IPS-11a (cell line): ENCODE measurements at regions not wholly inside any gene's neighbourhood (a gene's known extent, or its start where the extent isn't known, plus 50 kb on each side); places are given as distances from the start of the nearest gene placed in this dataset.
"Not testable (repeated sequence)": the region's sequence is repeated elsewhere in the genome, so short reads cannot be mapped to it uniquely, and the experiment has no call there.

ENCODE experiments used
- H3K4me3 ChIP-seq: one replicate; pipeline ENCODE4 v1.5.1; 2013; ENCODE audit warnings: low read depth, low read length, control low read depth

- H3K4me3 ChIP-seq = no peak overlapping the region
Observed at GRCh38 chr12:128083132-128083729, 183.7 kb upstream of the TMEM132C start.

DNA sequence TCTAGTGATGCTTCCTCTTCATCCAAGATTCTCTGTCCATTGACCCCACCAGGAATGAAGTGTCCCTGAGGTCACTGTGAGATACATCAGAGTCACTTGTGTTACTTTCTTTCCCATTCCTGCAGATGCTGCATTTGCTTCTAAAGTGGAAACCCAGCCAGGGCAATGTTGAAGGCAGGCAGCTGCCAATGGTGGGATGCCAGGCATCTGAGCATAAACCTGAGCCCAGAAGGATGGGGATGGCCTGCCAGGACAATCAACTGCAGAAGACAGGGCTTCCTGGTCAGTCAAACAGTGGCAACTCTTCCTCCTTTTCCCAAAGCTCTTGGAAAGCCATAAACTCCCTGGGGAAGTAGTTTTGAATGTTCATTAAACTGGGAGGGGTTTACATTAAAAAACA, 178.0 kb upstream of the TMEM132C start:
- H3K4me3 ChIP-seq = no peak overlapping the region

DNA sequence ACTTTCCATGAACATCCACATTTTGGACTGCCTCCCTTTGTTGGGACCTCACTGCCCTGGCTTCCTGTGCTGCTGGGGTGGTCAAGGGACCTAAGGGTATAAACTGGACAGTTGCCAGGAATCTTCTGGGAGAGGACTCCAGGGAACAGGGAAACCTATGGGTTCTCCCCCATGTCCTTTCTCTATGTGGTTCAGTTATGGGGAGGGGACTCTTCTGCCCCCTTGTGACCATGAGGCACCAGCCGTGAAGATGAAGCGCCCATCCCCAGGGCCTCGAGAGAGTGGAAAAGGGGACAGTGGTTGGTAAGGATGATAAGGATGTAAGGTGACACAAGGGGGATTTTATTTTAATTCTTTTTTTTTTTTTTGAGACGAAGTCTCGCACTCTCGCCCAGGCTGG, 177.0 kb upstream of the TMEM132C start:
- no peak overlapping the region for H3K4me3 ChIP-seq

DNA sequence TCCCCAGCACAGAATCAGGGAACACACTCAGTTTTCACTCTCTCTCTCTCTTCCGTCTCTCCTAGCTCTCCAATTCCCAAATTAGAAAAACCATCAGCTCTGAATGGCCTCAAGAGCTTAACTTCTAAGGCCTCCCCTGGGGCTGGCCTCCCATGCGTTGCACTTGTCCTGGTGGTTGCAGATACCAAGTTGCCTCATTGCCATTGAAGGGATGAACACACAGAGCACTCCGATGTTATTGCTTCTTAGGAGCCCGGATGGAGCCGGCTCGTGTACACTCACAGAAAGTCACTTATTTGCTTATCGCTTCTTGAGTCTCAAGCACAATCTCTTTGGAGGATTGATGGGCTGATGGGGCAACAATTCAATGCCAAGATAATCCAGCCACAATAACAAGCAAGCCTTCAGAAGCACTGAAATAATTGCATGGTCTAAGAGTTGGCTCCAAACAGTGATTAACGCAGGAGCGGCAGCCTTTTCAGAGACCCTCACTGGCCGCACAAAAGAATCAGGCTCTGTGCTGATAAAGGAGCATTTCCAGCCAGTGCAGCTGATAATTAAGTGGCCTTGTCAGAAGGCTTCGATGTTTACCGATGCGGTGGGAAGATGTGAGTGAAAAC, 175.8 kb upstream of the TMEM132C start:
- no peak overlapping the region for H3K4me3 ChIP-seq

GRCh38 chr12:128091951-128092382, 175.0 kb upstream of the TMEM132C start:
- no peak overlapping the region for H3K4me3 ChIP-seq

GRCh38 chr12:128098730-128099129, 168.2 kb upstream of the TMEM132C start:
- no peak overlapping the region for H3K4me3 ChIP-seq

DNA sequence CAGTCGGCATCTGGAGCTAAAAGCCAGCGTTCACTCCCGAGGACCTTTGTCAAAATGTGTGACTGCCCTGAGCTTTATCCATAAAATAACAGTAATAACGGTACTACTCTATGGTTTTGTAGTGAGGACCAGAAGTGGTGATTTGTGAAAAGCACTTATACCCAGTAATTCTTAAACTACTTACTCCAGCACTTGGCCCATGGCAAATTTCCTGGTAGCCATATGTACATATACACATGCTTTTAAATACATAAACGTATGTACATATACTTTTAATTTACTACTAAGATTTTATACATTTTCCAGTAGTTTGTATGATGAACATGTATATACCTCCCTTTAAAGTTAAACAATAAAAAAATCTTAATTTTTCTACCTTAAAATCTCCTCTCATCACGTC, 163.8 kb upstream of the TMEM132C start:
- H3K4me3 ChIP-seq = no peak overlapping the region

GRCh38 chr12:128109236-128109635, 157.7 kb upstream of the TMEM132C start:
- no peak overlapping the region for H3K4me3 ChIP-seq

- no peak overlapping the region for H3K4me3 ChIP-seq
Observed at GRCh38 chr12:128109636-128110035, 157.3 kb upstream of the TMEM132C start.

- H3K4me3 ChIP-seq = no peak overlapping the region
Observed at GRCh38 chr12:128111333-128111732, 155.6 kb upstream of the TMEM132C start.

DNA sequence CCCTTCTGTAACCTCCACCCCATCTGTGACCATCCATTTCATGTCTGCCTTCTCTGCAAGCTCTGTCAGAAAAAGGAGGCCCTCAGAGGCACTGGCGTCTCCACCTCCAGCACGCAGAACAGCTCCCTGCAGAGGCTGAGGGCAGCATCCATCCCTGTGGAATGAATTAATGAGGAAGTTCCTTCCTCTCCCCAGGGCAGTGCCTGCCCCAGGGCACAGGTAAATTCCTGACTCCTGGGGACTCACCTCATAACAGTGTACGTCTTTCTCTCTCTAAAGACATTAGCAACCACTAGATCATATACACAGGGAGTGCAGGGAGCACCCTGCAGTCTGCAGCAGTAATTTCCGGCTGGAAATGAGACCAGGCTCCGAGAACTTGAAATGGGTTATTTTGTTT, 155.0 kb upstream of the TMEM132C start:
- H3K4me3 ChIP-seq = no peak overlapping the region

GRCh38 chr12:128113250-128113649, 153.7 kb upstream of the TMEM132C start:
- H3K4me3 ChIP-seq = not testable (repeated sequence)

DNA sequence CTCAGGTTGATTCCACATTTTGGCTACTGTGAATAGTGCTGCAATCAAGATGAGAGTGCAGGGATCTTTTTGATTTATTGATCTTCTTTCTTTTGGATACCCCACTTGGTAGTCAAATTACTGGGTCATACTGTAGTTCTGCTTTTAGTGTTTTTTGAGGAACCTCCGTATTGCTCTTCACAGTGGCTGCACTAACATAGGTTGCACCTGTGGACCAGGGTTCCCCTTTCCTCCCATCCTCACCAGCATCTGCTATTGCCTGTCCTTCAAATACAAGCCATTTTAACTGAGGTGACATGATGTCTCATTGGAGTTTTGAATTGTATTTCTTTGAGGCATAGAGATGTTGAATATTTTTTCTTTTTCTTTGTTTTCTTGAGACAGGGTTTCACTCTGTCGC, 152.5 kb upstream of the TMEM132C start:
- no peak overlapping the region for H3K4me3 ChIP-seq

DNA sequence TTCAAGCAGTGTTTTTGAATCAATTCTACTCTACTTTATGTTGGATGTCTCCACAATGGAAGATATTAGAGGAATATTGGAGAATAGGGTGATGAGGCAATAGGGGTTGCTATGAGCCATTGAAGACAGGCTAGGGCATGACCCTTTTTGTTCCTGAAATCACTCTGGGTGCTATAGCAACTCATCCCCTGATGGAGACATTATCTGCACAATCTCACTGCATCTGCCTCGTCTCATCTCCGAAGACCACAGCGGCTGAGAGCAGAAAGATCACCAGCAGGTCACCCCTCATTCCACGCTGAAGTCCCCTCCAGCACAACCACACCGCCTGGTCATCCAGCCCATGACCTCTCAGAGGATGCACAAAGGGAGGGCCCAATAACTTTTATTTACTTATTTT, 150.4 kb upstream of the TMEM132C start:
- no peak overlapping the region for H3K4me3 ChIP-seq

DNA sequence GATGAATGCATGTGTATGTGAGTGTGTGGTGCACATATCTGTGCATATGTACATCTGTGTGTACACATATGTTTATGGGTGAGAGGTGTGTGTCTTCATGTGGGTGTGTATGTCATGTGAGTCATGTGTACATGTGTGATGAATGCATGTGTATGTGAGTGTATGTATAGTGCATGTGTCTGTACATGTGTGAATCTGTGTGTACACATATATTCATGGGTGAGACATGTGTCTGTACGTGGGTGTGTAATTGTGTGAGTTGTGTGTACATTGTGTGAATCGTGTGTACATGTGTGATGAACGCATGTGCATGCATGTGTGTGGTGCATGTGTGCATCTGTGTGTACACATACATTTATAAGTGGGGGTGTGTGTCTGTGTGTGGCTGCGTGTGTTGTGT, 146.9 kb upstream of the TMEM132C start:
- no peak overlapping the region for H3K4me3 ChIP-seq

DNA sequence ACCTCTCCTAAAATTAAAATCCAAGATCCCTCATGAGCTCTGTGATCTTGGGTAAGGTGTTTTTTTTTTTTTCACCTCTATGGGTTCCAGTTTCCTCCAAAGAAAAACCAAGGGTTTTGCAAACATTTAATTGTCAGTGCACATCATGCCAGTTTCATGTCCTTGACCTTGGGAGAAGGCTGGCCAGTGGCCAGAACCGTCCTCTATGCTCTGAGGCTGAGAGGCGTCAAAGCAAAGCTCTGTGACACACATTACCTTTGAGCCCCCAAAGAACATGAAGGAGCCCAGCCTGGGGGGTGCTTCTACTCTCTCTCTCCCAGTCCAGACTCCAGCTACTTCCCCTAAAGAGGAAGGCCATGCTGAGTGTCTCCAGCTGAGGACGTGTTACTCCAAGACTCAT, 145.5 kb upstream of the TMEM132C start:
- no peak overlapping the region for H3K4me3 ChIP-seq

DNA sequence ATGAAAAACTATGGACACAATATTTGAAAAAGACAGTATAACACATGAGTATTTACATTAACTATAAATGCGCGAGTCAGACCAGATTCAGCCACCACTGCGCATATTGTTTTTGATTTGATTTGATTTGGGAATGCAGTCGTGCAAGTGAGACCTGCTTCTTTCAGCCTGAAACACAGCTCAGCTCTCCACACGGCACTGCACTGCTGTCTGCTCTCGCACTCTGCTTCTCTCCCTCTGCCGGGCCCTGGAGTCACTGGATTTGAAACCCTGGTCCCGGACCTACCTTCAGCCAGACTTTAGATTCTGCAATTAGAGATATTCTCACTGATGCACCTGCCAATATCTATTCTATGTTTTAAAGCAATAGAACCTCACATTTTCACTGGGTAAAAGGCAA, 143.9 kb upstream of the TMEM132C start:
- no peak overlapping the region for H3K4me3 ChIP-seq

- no peak overlapping the region for H3K4me3 ChIP-seq
Observed at GRCh38 chr12:128131955-128132354, 135.0 kb upstream of the TMEM132C start.

DNA sequence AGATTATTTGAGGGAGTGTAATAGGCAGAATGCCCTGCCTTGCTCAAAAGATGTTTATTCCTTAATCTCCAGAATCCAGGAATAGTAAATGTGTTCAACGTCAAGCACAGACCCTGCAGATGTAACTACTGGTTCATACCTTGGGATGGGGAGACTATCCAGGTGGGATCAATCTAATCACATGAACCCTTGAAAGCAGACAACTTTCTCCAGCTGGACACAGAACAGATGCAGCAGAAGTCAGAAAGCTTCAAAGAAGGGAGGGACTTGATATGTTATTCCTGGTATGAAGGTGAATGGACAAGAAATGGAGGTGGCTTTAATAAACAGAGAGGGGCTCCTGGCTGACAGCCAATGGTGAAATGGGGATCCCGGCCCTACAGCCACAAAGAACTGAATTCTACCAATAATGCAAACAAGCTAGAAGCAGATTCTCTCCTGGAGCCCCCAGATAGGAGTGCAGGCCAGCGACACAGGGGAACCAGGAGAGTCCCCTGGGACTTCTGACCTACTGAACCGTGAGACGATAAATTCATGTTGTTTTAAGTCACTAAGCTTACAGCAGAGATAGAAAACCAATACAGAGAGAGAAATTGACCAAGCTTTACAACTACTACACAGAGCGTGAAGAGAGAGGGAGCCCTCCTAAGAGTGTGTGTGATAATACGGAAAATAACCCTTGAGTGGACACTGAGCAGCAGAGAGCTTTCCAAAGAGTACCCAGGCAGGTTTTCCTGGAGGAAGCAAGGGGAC, 133.5 kb upstream of the TMEM132C start:
- H3K4me3 ChIP-seq = no peak overlapping the region

- no peak overlapping the region for H3K4me3 ChIP-seq
Observed at GRCh38 chr12:128137140-128137539, 129.8 kb upstream of the TMEM132C start.

DNA sequence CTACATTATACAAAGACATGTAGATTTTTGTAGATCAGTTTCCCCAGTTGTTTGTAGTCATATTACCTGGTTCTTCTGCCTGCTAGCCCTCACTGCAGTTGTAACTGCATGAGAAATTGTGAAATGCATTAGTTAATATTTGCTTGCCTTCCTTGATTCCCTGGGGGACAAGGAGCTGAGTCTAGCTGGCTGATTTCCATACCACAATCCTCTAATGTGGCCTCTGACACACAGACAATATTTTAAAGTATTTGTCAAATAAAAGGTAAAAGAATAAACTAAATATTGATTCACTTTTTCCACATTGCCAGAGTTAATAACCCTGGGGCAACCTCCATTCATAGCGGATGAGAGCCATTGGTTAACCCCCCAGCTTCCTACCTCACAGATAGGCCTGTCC, 128.8 kb upstream of the TMEM132C start:
- no peak overlapping the region for H3K4me3 ChIP-seq

DNA sequence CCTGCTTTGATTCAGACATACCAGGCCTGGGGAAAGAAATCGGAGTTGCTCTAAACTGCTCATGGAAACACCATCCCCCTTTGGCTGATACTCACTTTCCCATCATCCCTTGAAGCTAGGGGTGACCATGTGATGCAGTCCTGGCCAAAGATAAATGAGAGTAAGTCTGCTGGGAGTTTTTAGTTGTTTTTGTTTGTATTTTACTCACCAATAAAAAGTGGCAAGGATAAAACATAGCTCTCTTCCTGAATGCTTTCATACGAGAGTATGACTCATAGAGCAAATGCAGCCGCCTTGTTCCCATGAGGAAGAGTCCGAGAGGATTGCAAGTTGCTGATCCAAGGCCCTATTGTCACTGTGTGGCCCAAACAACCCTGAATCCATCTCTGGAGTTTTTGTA, 126.4 kb upstream of the TMEM132C start:
- H3K4me3 ChIP-seq = no peak overlapping the region
